Hematopoietic multipotent progenitor cell treated with erythropoietin and hydrocortisone succinate and interleukin-3 and kit ligand, for 8 days (in vitro differentiated cells): ENCODE measurements at regions not wholly inside any gene's neighbourhood (a gene's known extent, or its start where the extent isn't known, plus 50 kb on each side); places are given as distances from the start of the nearest gene placed in this dataset.

Experiments used
- DNase-seq: peaks from one replicate; pipeline ENCODE4 v3.0.0-alpha.2; 2015

GRCh38 chr2:78315368-78315767 is 710.1 kb upstream of the REG3G start:
- no peak for DNase-seq

GRCh38 chr2:78318275-78318674 is 707.2 kb upstream of the REG3G start:
- DNase-seq = no peak

DNA sequence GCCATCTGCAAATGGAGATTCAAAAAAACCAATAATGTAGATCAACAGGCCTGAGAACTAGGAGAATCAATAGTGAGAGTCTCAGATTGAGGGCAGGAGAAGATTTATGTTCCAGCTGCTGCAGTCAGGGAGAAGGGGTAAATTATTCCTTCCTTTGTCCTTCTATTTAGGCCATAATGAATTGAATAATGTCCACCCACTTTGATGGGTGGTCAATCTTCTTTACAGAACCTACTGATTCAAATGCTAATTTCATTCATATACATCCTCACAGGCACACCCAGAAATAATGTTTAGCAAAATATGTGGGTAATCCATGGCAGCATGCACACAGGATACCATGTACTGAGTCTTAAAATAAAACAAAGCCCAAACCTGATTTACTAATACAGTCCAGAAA is 695.3 kb upstream of the REG3G start:
- no peak for DNase-seq

GRCh38 chr2:78351208-78351607 is 674.3 kb upstream of the REG3G start:
- no peak for DNase-seq

DNA sequence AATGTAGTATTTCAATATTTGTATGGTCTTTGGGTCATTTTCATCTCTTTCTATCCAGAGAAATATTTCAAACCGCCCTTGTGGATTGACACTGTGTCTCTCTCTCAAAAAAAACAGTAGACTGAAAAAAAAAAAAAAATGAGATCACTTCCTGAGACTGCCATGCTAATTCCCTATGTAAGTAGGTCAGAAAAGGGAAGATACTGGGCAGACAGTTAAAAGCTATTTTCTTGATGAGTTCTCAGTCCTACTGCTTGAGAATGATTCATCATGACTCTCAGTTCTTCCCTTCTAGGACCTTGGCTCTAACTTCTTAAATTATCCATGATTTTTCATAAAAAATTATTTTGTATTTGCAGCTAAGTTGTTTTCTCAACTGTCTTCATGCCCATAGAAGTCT is 672.3 kb upstream of the REG3G start:
- DNase-seq = no peak

GRCh38 chr2:78355967-78356366 is 669.5 kb upstream of the REG3G start:
- DNase-seq = no peak

DNA sequence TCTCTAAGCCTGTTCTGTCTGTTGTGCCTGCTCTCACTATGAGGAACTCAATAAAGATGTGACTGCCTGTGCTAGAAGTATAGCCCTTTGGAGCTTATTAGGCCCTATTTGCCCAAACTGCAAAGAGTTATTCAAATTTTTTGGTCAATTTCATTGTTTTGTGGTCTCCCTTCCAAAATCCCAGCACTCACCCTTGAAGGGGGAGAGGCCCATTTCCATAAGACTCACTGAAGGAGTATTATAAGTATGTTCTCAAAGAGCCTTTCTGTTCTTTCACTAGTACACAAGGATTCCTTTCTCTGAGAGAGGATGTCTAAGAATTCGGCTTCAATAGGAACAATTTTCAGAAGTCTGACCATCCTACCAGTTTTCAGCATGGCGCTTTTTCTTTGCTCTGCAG is 641.9 kb upstream of the REG3G start:
- no peak for DNase-seq

DNA sequence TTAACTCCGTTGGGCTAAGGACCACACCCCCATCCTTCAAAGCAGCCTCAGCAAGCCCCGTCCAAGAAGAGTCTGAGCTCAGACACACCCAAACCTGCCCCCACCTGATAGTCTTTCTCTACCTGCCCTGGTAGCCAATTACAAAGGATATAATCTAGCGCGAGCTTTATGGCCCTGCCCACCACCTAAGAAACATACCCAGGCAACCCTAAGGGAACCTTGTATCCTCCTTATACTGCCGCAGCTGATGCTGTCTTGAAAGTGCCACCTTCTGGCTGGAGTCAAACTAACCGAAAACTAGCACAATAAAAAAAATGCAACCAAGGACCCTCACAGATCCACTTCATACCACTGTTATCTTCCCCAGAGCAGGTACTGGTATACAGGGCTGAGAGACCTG is 628.3 kb upstream of the REG3G start:
- no peak for DNase-seq

DNA sequence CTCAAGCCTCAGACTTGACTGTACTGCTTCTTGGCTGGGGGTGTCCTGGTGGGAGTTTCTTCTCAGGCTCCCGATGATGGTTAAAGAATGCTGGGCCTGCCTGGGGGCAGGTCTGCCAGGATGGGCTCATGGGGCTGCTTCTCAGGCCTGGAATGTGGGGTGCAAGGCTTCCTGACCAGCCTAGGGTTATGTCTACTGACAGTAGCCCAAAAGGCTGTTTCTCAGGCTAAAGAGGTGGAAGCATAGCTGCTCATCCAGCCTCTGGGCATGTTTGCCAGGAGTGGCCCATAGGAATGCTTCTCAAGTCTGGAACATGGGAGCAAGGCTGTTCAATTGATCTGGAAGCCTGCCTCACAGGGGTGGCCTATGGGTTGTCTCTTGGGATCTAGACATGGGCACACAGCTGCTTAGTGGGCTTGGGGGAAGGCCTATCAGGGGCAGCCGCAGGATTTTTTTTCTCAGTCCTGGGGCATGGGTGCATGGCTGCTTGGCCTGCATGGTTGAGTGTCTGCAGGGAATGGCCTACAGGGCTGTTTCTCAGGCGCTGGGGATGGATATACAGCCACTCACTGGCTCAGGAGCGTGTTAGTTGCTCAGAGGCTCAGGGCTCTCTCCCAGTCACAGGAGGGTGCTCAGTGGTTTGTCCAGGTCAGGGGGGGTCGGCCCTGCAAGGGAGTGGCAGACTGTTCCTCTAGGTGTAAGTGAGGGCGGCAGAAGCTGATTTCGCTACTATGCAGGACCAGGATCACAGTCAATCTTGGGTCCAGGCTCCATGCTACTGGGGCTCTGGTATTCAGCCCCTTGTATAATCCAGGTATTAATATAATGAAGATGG is 617.3 kb upstream of the REG3G start:
- no peak for DNase-seq

- no peak for DNase-seq
Observed at GRCh38 chr2:78408795-78409118, 616.7 kb upstream of the REG3G start.

- no peak for DNase-seq
Observed at GRCh38 chr2:78411303-78411702, 614.2 kb upstream of the REG3G start.

- DNase-seq = no peak
Observed at GRCh38 chr2:78416625-78417300, 608.7 kb upstream of the REG3G start.

DNA sequence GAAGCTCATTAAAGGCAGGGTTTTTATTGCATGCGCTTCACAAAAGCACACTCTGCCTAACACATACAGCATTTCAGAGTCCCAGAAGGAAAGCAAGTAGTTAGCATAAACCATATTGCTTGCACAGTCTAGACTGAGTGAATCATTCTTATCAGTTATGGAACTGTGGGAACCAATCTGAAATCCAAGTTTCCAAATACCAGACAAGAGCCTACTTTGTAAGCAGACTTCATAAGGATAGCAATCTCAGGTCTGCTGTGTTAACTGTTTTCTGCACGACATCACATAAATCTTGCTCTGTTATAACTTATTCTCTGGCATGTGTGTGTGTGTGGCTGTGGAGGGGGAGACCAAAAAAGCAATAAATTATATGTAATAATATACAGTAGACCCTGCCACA is 608.1 kb upstream of the REG3G start:
- DNase-seq = no peak

DNA sequence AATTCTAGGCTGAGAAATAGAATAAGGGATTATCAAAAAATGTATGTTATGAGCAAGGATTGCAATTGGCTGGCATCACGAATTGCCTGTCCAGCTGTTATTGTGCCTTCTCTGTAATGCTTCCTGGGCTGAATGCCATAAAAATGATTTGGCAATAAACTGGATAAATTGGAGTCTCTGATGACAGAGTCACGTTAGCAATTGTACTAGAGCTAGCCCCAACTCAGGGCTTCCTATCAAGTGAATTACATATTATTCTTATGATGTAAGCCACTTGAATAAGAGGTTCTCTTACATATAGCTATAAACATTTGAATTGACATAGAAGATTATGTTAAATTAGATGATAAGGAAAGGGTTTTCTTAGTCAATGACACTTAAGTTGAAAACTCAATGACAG is 607.5 kb upstream of the REG3G start:
- no peak for DNase-seq

- DNase-seq = no peak
Observed at GRCh38 chr2:78420132-78420531, 605.4 kb upstream of the REG3G start.

- no peak for DNase-seq
Observed at GRCh38 chr2:78423631-78424030, 601.9 kb upstream of the REG3G start.

GRCh38 chr2:78427170-78427569 is 598.3 kb upstream of the REG3G start:
- no peak for DNase-seq

DNA sequence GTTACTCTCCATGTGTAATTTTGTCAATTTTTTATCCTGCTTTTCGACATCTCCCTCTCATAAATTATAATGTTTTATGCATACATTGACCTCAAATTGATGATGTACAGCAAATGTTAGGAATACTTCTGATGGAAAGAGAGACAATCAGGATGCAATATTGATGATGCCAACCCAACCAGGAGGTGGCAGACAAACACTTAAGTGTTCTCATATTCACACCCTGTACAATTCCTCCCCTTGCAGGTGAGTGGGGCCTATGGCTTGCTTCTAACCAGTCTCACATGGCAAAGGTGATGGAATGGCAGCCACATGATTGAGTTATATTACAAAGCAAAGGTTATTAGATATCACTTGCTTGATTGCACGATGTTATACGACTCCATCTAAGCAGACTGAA is 594.3 kb upstream of the REG3G start:
- no peak for DNase-seq

- no peak for DNase-seq
Observed at GRCh38 chr2:78439122-78439521, 586.4 kb upstream of the REG3G start.

DNA sequence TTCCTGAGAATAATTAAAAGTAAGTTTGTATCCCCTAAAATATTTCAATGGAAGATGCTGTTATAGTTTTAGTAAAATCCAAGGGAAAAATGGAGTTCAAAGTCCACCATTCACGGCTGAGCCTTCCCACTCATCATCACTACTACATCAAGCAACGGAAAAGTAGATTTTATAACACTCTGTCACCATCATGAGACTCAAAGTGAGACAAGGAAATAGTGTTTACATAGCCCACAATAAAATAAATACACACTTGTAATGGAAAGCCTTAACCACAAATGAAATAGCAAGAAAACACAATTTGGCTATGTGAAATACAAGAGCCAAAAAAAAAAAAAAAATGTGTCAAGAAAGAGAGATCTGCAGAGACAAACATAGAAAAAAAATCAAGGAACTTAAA is 569.9 kb upstream of the REG3G start:
- no peak for DNase-seq

DNA sequence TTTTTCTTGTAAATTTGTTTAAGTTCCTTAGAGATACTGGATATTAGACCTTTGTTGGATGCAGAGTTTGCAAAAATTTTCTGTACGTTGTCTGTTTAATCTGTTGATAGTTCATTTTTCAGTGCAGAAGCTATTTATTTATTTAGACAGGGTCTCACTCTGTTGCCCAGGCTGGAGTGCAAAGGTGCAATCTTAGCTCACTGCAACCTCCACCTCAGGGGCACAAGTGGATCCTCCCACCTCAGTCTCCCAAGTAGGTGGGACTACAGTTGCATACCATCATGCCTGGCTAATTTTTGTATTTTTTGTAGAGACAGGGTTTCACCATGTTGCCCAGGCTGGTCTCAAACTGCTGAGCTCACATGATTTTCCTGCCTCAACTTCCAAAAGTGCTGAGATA is 568.2 kb upstream of the REG3G start:
- DNase-seq = no peak

- DNase-seq = no peak
Observed at GRCh38 chr2:78465707-78466106, 559.8 kb upstream of the REG3G start.

GRCh38 chr2:78476619-78477229 is 548.8 kb upstream of the REG3G start:
- DNase-seq = no peak

DNA sequence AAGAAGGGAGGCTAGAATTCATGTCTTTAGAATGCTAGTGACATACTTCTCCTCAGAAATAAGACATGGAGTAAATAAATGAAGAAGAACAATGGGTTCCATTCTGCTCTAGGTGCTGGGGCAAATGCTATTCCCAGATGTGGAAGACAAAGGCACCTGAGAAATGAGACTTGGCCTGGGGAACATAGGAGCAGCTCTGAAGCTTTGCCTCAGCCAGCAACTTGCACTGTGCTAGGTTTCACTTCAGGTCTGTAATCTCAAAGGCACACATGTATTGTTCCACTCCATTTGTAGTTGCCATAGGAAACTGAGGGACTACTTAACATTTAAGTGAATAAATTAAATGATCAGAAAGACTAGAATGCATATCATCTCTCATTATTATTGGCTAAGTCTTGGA is 538.9 kb upstream of the REG3G start:
- no peak for DNase-seq
